H1 (cell line): ENCODE measurements at regions not wholly inside any gene's neighbourhood (a gene's known extent, or its start where the extent isn't known, plus 50 kb on each side); places are given as distances from the start of the nearest gene placed in this dataset.

Experiments used
- CTCF ChIA-PET: fragments of 300-600 bp; sonication (Branson Sonifier 250); formaldehyde crosslinking; loops from one replicate; lab custom pipeline; 2021; ENCODE audit not compliant: partially characterized antibody; lab: Charles Lee
- POLR2A ChIA-PET: fragments of 300-600 bp; sonication (Branson Sonifier 250); formaldehyde crosslinking; loops from one replicate; lab custom pipeline; 2021; ENCODE audit warnings: inconsistent platforms; ENCODE audit not compliant: partially characterized antibody; lab: Charles Lee
- DNase-seq, 2 experiments: peaks; one replicate each; pipeline versions ENCODE4 v3.0.0 to v3.0.0-alpha.2; 2010 to 2022; ENCODE audit warnings: low spot score in 2 of 2, low read depth in 1 of 2, mixed read lengths in 1 of 2
- FAIRE-seq: peaks from 2 replicates; lab custom pipeline; 2011; peaks lifted over from hg19 to GRCh38; lab: Jason Lieb, UNC
- H2AFZ ChIP-seq: 2 replicates; pipeline ENCODE4 v1.8.1; 2012; ENCODE audit warnings: low read length, inconsistent platforms
- H2AK5ac ChIP-seq: 2 replicates; pipeline ENCODE4 v1.6.1; 2013; ENCODE audit warnings: low read depth, low read length
- H2BK120ac ChIP-seq: replicated peaks from 2 replicates; pipeline ENCODE3; 2013; ENCODE audit warnings: low read depth, low read length, inconsistent platforms
- H2BK12ac ChIP-seq: 2 replicates; pipeline ENCODE4 v1.6.1; 2013; ENCODE audit warnings: low read depth, low read length
- H2BK15ac ChIP-seq: 2 replicates; pipeline ENCODE4 v1.6.1; 2013; ENCODE audit warnings: low read length
- H2BK20ac ChIP-seq: 2 replicates; pipeline ENCODE4 v1.6.1; 2013; ENCODE audit warnings: low read length
- H2BK5ac ChIP-seq: 2 replicates; pipeline ENCODE4 v1.6.1; 2013; ENCODE audit warnings: low read depth, low read length
- H3K14ac ChIP-seq: 2 replicates; pipeline ENCODE4 v1.6.1; 2013; ENCODE audit warnings: inconsistent platforms; ENCODE audit not compliant: insufficient read length
- H3K18ac ChIP-seq: 2 replicates; pipeline ENCODE4 v1.6.1; 2013; ENCODE audit warnings: low read length; ENCODE audit errors: extremely low read depth
- H3K23ac ChIP-seq: 2 replicates; pipeline ENCODE4 v1.6.1; 2013; ENCODE audit warnings: inconsistent platforms; ENCODE audit not compliant: insufficient read length
- H3K23me2 ChIP-seq: 2 replicates; pipeline ENCODE4 v1.6.1; 2013; ENCODE audit warnings: low read depth, low read length
- H3K27ac ChIP-seq: 2 replicates; pipeline ENCODE4 v1.6.1; 2011; ENCODE audit warnings: low read depth, low read length, inconsistent platforms
- H3K27me3 ChIP-seq, 4 experiments: replicated peaks in 1 of 4; 1 replicate in 1 of 4; 2 replicates in 3 of 4; pipeline versions ENCODE4 v1.6.1 to v1.8.1; 2011 to 2013; ENCODE audit warnings: low read length in 3 of 4, mild to moderate bottlenecking in 3 of 4, inconsistent platforms in 2 of 4, mixed read lengths in 2 of 4, moderate library complexity in 1 of 4; ENCODE audit not compliant: control insufficient read depth in 3 of 4, insufficient read depth in 3 of 4; ENCODE audit errors: extremely low read depth in 1 of 4
- H3K36me3 ChIP-seq, 4 experiments: 2 replicates each; pipeline versions ENCODE4 v1.6.1 to v1.8.1; 2011 to 2013; ENCODE audit warnings: mild to moderate bottlenecking in 4 of 4, low read length in 3 of 4, moderate library complexity in 2 of 4, control low read depth in 1 of 4, inconsistent platforms in 1 of 4; ENCODE audit not compliant: insufficient read depth in 4 of 4, control insufficient read depth in 2 of 4
- H3K4ac ChIP-seq: replicated peaks from 2 replicates; pipeline ENCODE3; 2013; ENCODE audit warnings: low read length, low read depth, mixed read lengths, inconsistent platforms; ENCODE audit not compliant: insufficient read length
- H3K4me1 ChIP-seq, 4 experiments: replicated peaks in 1 of 4; 1 replicate in 1 of 4; 2 replicates in 3 of 4; pipeline versions ENCODE4 v1.6.1 to v1.8.1; 2011 to 2013; ENCODE audit warnings: low read length in 3 of 4, inconsistent platforms in 2 of 4, mixed read lengths in 1 of 4; ENCODE audit not compliant: insufficient read depth in 4 of 4, control insufficient read depth in 3 of 4
- H3K4me2 ChIP-seq, 2 experiments: 2 replicates each; pipeline versions ENCODE4 v1.6.1 to v1.8.1; 2011 to 2013; ENCODE audit warnings: low read depth in 2 of 2, low read length in 2 of 2, control low read depth in 1 of 2, inconsistent platforms in 1 of 2, mild to moderate bottlenecking in 1 of 2; ENCODE audit not compliant: insufficient read depth in 1 of 2
- H3K4me3 ChIP-seq, 4 experiments: fragments of 200-600, 300-600 bp in 1 of 4; sonication (generic), shearing (Covaris generic), sonication (Bioruptor Twin) in 1 of 4; 2 replicates each; pipeline versions ENCODE4 v1.5.1 to v1.8.1; 2011 to 2016; ENCODE audit warnings: low read length in 4 of 4, low read depth in 3 of 4, control low read depth in 2 of 4, inconsistent platforms in 2 of 4, mild to moderate bottlenecking in 2 of 4, mixed read lengths in 1 of 4, moderate library complexity in 1 of 4; ENCODE audit not compliant: insufficient read depth in 2 of 4; ENCODE audit errors: extremely low read depth in 1 of 4
- H3K56ac ChIP-seq: replicated peaks from 2 replicates; pipeline ENCODE3; 2013; ENCODE audit warnings: low read depth, mild to moderate bottlenecking, mixed read lengths, low read length, inconsistent platforms; ENCODE audit not compliant: insufficient read length
- H3K79me1 ChIP-seq: 2 replicates; pipeline ENCODE4 v1.6.1; 2013; ENCODE audit warnings: low read depth, low read length, control low read depth
- H3K79me2 ChIP-seq, 2 experiments: 2 replicates each; pipeline versions ENCODE4 v1.6.1 to v1.8.1; 2012 to 2013; ENCODE audit warnings: low read length in 2 of 2, mild to moderate bottlenecking in 2 of 2, inconsistent platforms in 1 of 2; ENCODE audit not compliant: insufficient read depth in 2 of 2, control insufficient read depth in 1 of 2
- H3K9ac ChIP-seq, 4 experiments: replicated peaks in 1 of 4; 1 replicate in 1 of 4; 2 replicates in 3 of 4; pipeline versions ENCODE4 v1.6.1 to v1.8.1; 2011 to 2013; ENCODE audit warnings: low read depth in 3 of 4, low read length in 3 of 4, control low read depth in 2 of 4, mild to moderate bottlenecking in 2 of 4, moderate library complexity in 2 of 4, inconsistent platforms in 1 of 4; ENCODE audit errors: extremely low read depth in 1 of 4
- H3K9me3 ChIP-seq, 2 experiments: 2 replicates each; pipeline versions ENCODE4 v1.6.1 to v1.8.1; 2012 to 2013; ENCODE audit warnings: mild to moderate bottlenecking in 2 of 2, moderate library complexity in 2 of 2, control low read depth in 1 of 2, inconsistent platforms in 1 of 2, low read depth in 1 of 2, low read length in 1 of 2, mixed read lengths in 1 of 2; ENCODE audit not compliant: insufficient read depth in 2 of 2
- H4K20me1 ChIP-seq, 2 experiments: replicated peaks in 1 of 2; 2 replicates each; pipeline versions ENCODE3 to v1.8.1; 2011 to 2013; ENCODE audit warnings: inconsistent platforms in 2 of 2, low read length in 2 of 2, mild to moderate bottlenecking in 1 of 2; ENCODE audit not compliant: insufficient read depth in 2 of 2, control insufficient read depth in 1 of 2
- H4K5ac ChIP-seq: 2 replicates; pipeline ENCODE4 v1.6.1; 2013; ENCODE audit warnings: low read length, low read depth, mixed read lengths, inconsistent platforms; ENCODE audit not compliant: insufficient read length
- H4K8ac ChIP-seq: 2 replicates; pipeline ENCODE4 v1.8.0; 2013; ENCODE audit warnings: mild to moderate bottlenecking, moderate library complexity, low read length, inconsistent platforms; ENCODE audit not compliant: insufficient read depth; ENCODE audit errors: extremely low read depth
- H4K91ac ChIP-seq: replicated peaks from 2 replicates; pipeline ENCODE3; 2013; ENCODE audit warnings: low read length, mixed read lengths, inconsistent platforms; ENCODE audit not compliant: insufficient read length
- JUN ChIP-seq: IDR thresholded peaks from 2 replicates; pipeline ENCODE4 v1.6.1; 2011; ENCODE audit warnings: low read depth, mild to moderate bottlenecking, improper control_type of control experiment, low read length
- YY1 ChIP-seq: IDR thresholded peaks from 2 replicates; pipeline ENCODE4 v1.6.1; 2011; ENCODE audit warnings: low read depth, mild to moderate bottlenecking, low read length
- WGBS, 2 experiments: shearing (Covaris generic) in 1 of 2; methylation state at CpG; one replicate each; pipeline versions ENCODE4 v1.1.6 to v1.1.7; 2013 to 2015; ENCODE audit warnings: low lambda C conversion rate in 2 of 2, mixed read lengths in 2 of 2, inconsistent platforms in 1 of 2, low coverage in 1 of 2, missing lambda C conversion rate in 1 of 2; ENCODE audit not compliant: insufficient replicate concordance in 2 of 2, insufficient coverage in 1 of 2, insufficient read length in 1 of 2; ENCODE audit errors: extremely low coverage in 1 of 2, missing lambda C conversion rate in 1 of 2; 5-methylcytosine and 5-hydroxymethylcytosine counted together
- TF ChIP-seq, protein P1 (sequence below): IDR thresholded peaks from 2 replicates; pipeline ENCODE4 v1.6.1; 2012; ENCODE audit warnings: low read length, inconsistent platforms

DNA sequence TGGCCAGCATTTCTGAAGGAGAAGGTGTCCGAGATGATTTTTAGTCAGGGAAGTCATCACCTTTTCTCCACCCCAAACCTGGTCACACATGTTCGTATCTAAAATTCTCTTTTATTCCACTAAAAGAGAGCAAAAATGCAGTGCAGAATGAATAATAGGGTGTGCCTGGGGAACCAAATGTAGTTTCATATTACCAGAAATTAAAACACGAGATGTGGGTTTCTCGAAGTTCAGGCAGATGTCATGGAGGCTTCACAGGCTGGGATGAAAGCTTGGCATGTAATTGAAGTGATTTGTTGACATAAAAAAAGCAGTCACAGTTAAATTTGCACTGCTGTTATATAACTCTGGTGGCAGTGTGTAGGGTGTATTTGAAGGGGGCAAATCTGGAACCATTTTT, 165.5 kb upstream of the PDE5A start:
- Histone ChIP-seq H3K23ac (no peak overlapping the region), H3K18ac (no peak overlapping the region), H3K14ac (no peak overlapping the region), H2AFZ (no peak overlapping the region), H3K9ac (no peak overlapping the region), H3K79me2 (no peaks in the 10 kb centered on the region), H3K4ac (no peak overlapping the region), H3K4me1 (no peaks in the 10 kb centered on the region), H4K8ac (no peak overlapping the region), H3K56ac (no peak overlapping the region), H3K9me3 (no peaks in the 10 kb centered on the region), H2BK5ac (no peak overlapping the region), H3K36me3 (no peaks in the 10 kb centered on the region), H4K91ac (no peak overlapping the region), H2BK20ac (no peak overlapping the region), H2BK120ac (no peak overlapping the region), H2BK15ac (no peak overlapping the region), H3K79me1 (no peaks in the 10 kb centered on the region), H3K4me2 (no peak overlapping the region), H3K27ac (no peak overlapping the region), H3K4me3 (no peak overlapping the region), H4K5ac (no peak overlapping the region), H2AK5ac (no peak overlapping the region), H4K20me1 (no peaks in the 10 kb centered on the region), H3K27me3 (no peaks in the 10 kb centered on the region), H3K23me2 (no peaks in the 10 kb centered on the region), H2BK12ac (no peak overlapping the region)
- ChIA-PET POLR2A (no interaction called here), CTCF (interaction anchor here (1.9 kb wide), 1 partner anchor 165 kb away, joined by 4 read pairs; the partner anchor contains the start of gene PDE5A)
- no peak for FAIRE-seq
- 93% methylated on average over 4 of the region's 4 CpGs; no CpG with 5 or more reads in 1 of the 2 experiments for WGBS, 2 experiments
- DNase-seq = no peak
- TF ChIP-seq, protein P1, sequence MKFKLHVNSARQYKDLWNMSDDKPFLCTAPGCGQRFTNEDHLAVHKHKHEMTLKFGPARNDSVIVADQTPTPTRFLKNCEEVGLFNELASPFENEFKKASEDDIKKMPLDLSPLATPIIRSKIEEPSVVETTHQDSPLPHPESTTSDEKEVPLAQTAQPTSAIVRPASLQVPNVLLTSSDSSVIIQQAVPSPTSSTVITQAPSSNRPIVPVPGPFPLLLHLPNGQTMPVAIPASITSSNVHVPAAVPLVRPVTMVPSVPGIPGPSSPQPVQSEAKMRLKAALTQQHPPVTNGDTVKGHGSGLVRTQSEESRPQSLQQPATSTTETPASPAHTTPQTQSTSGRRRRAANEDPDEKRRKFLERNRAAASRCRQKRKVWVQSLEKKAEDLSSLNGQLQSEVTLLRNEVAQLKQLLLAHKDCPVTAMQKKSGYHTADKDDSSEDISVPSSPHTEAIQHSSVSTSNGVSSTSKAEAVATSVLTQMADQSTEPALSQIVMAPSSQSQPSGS = no peak
- TF ChIP-seq JUN = no peak
- no peak for TF ChIP-seq YY1
